HG02759 (cell line): ENCODE measurements at regions not wholly inside any gene's neighbourhood (a gene's known extent, or its start where the extent isn't known, plus 50 kb on each side); places are given as distances from the start of the nearest gene placed in this dataset.

Source experiments
- ATAC-seq: cut with Tn5 transposase; IDR thresholded peaks from one replicate; pipeline ENCODE4 v1.9.1; 2021; ENCODE audit warnings: mild to moderate bottlenecking, moderate library complexity; ENCODE audit not compliant: unreplicated experiment

GRCh38 chrX:148361641-148362040, 138.8 kb upstream of the AFF2 start:
- ATAC-seq, result no peak

GRCh38 chrX:148363471-148364235, 136.8 kb upstream of the AFF2 start:
- ATAC-seq, result no peak

- no peak for ATAC-seq
Observed at GRCh38 chrX:148365233-148365632, 135.2 kb upstream of the AFF2 start.

GRCh38 chrX:148371291-148371690, 129.1 kb upstream of the AFF2 start:
- no peak for ATAC-seq

- ATAC-seq, result no peak
Observed at GRCh38 chrX:148372925-148373324, 127.5 kb upstream of the AFF2 start.

GRCh38 chrX:148376342-148376741, 124.1 kb upstream of the AFF2 start:
- no peak for ATAC-seq

GRCh38 chrX:148380107-148380506, 120.3 kb upstream of the AFF2 start:
- no peak for ATAC-seq

- peak; percentile 94 for ATAC-seq
Observed at GRCh38 chrX:148380650-148381561, 119.5 kb upstream of the AFF2 start.

GRCh38 chrX:148381603-148382002, 118.8 kb upstream of the AFF2 start:
- ATAC-seq, result peak; percentile 25

GRCh38 chrX:148382983-148383382, 117.4 kb upstream of the AFF2 start:
- ATAC-seq, result no peak

- ATAC-seq, result no peak
Observed at GRCh38 chrX:148385471-148385870, 114.9 kb upstream of the AFF2 start.

GRCh38 chrX:148389629-148390028, 110.8 kb upstream of the AFF2 start:
- no peak for ATAC-seq

GRCh38 chrX:148412006-148412405, 88.4 kb upstream of the AFF2 start:
- no peak for ATAC-seq

- ATAC-seq, result no peak
Observed at GRCh38 chrX:148416142-148416541, 84.3 kb upstream of the AFF2 start.

GRCh38 chrX:148416931-148417330, 83.5 kb upstream of the AFF2 start:
- ATAC-seq, result no peak

- ATAC-seq, result peak; percentile 70
Observed at GRCh38 chrX:148417934-148418333, 82.5 kb upstream of the AFF2 start.

- no peak for ATAC-seq
Observed at GRCh38 chrX:148422526-148422925, 77.9 kb upstream of the AFF2 start.

GRCh38 chrX:148424570-148424969, 75.8 kb upstream of the AFF2 start:
- no peak for ATAC-seq

GRCh38 chrX:148426467-148426866, 74.0 kb upstream of the AFF2 start:
- no peak for ATAC-seq

GRCh38 chrX:148441387-148441786, 59.0 kb upstream of the AFF2 start:
- no peak for ATAC-seq

GRCh38 chrX:148443216-148443615, 57.2 kb upstream of the AFF2 start:
- ATAC-seq, result no peak

GRCh38 chrX:148448686-148449085, 51.7 kb upstream of the AFF2 start:
- ATAC-seq, result peak; percentile 55
